GM18498 (cell line): ENCODE measurements at regions not wholly inside any gene's neighbourhood (a gene's known extent, or its start where the extent isn't known, plus 50 kb on each side); places are given as distances from the start of the nearest gene placed in this dataset.

ENCODE experiments used
- ATAC-seq: cut with Tn5 transposase; IDR thresholded peaks from one replicate; pipeline ENCODE4 v1.9.1; 2021; ENCODE audit warnings: mild to moderate bottlenecking, moderate library complexity; ENCODE audit not compliant: unreplicated experiment

GRCh38 chr2:12795851-12796250 lies 79.1 kb downstream of the TRIB2 start:
- ATAC-seq = no peak

- no peak for ATAC-seq
Observed at GRCh38 chr2:12796657-12797056, 79.9 kb downstream of the TRIB2 start.

GRCh38 chr2:12797815-12798214 lies 81.1 kb downstream of the TRIB2 start:
- no peak for ATAC-seq

GRCh38 chr2:12803607-12804006 lies 86.9 kb downstream of the TRIB2 start:
- ATAC-seq = no peak

- ATAC-seq = no peak
Observed at GRCh38 chr2:12804091-12804856, 87.5 kb downstream of the TRIB2 start.

GRCh38 chr2:12805033-12805432 lies 88.3 kb downstream of the TRIB2 start:
- no peak for ATAC-seq

- no peak for ATAC-seq
Observed at GRCh38 chr2:12806549-12807242, 90.0 kb downstream of the TRIB2 start.

GRCh38 chr2:12807907-12808810 lies 91.4 kb downstream of the TRIB2 start:
- no peak for ATAC-seq

- no peak for ATAC-seq
Observed at GRCh38 chr2:12809526-12809925, 92.8 kb downstream of the TRIB2 start.

GRCh38 chr2:12811916-12812315 lies 95.2 kb downstream of the TRIB2 start:
- no peak for ATAC-seq

- no peak for ATAC-seq
Observed at GRCh38 chr2:12813166-12813565, 96.4 kb downstream of the TRIB2 start.

- ATAC-seq = no peak
Observed at GRCh38 chr2:12816379-12817306, 99.9 kb downstream of the TRIB2 start.

- ATAC-seq = no peak
Observed at GRCh38 chr2:12817870-12818269, 101.1 kb downstream of the TRIB2 start.

GRCh38 chr2:12818416-12819102 lies 101.8 kb downstream of the TRIB2 start:
- no peak for ATAC-seq

- no peak for ATAC-seq
Observed at GRCh38 chr2:12819103-12819475, 102.4 kb downstream of the TRIB2 start.

- ATAC-seq = no peak
Observed at GRCh38 chr2:12819721-12820120, 103.0 kb downstream of the TRIB2 start.

- ATAC-seq = no peak
Observed at GRCh38 chr2:12821656-12822055, 104.9 kb downstream of the TRIB2 start.

GRCh38 chr2:12824351-12824777 lies 107.6 kb downstream of the TRIB2 start:
- no peak for ATAC-seq

- ATAC-seq = no peak
Observed at GRCh38 chr2:12824778-12825379, 108.1 kb downstream of the TRIB2 start.
